Testis (tissue), 2 donors: ENCODE measurements at regions not wholly inside any gene's neighbourhood (a gene's known extent, or its start where the extent isn't known, plus 50 kb on each side); places are given as distances from the start of the nearest gene placed in this dataset.
A peak's percentile ranks its signal among the peaks of the same experiment; 100 is the strongest.

ENCODE experiments used
- DNase-seq: peaks from one replicate; pipeline ENCODE4 v3.0.0-alpha.2; 2019
- H3K27ac ChIP-seq, 2 donors: fragments of 200-600 bp; sonication (generic); one replicate each; pipeline ENCODE4 v1.5.1; 2019
- H3K27me3 ChIP-seq: fragments of 200-600 bp; sonication (generic); one replicate; pipeline ENCODE4 v1.5.1; 2019
- H3K36me3 ChIP-seq: fragments of 200-600 bp; sonication (generic); one replicate; pipeline ENCODE4 v1.5.1; 2017; ENCODE audit warnings: low read depth; ENCODE audit errors: missing control alignments
- H3K4me1 ChIP-seq: fragments of 200-600 bp; sonication (generic); one replicate; pipeline ENCODE4 v1.5.1; 2019
- H3K4me3 ChIP-seq, 2 donors: fragments of 200-600 bp; sonication (generic); one replicate each; pipeline ENCODE4 v1.5.1; 2017 to 2019
- H3K9me3 ChIP-seq: fragments of 200-600 bp; sonication (generic); one replicate; pipeline ENCODE4 v1.5.1; 2017
- POLR2A ChIP-seq: fragments of 450-650 bp; IDR thresholded peaks from one replicate; pipeline ENCODE4 v1.6.1; 2017; ENCODE audit warnings: antibody characterized with exemption, mild to moderate bottlenecking, moderate library complexity
- WGBS, 2 donors: methylation state at CpG; one replicate each; pipeline ENCODE4 v1.1.5; 2018; 5-methylcytosine and 5-hydroxymethylcytosine counted together
- intact Hi-C: fragments of 100-400 bp; cut with DNase I; formaldehyde crosslinking; loops from one replicate; pipeline ENCODE4 v1.15.1; 2023; ENCODE audit warnings: low total_unique reads
- TF ChIP-seq, protein P1 (sequence below), 3 experiments: fragments of 450-650 bp in 2 of 3; fragments of 200-600 bp in 1 of 3; sonication (generic) in 1 of 3; IDR thresholded peaks; one replicate each; pipeline ENCODE4 v1.5.1; 2016 to 2019; ENCODE audit warnings: antibody characterized with exemption in 3 of 3, mild to moderate bottlenecking in 2 of 3, moderate library complexity in 1 of 3

DNA sequence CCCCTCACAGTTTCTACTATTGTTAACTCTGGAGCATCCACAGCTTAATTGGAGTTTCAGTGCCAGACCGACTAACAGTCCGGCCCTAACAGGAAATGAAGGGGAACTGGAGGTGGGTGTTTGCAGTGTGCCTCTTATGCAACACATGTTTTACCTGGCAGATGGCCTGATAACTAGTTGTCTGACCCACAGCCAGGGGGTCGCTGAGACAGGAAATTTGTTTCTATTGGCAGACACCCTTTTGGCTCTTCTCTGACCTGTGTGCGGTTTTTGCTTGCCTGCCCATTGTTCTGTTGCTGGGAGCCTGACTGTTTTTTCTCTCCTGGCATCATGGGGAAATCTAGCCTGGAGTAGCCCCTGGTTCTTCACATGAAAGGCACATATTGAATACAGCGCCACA, 1329.8 kb downstream of the DSC3 start:
- no peak overlapping the region for H3K4me3 ChIP-seq
- H3K9me3 ChIP-seq: no peaks in the 10 kb centered on the region
- intact Hi-C loops: no loop called here
- H3K27me3 ChIP-seq: no peaks in the 10 kb centered on the region
- no peaks in the 10 kb centered on the region for H3K4me1 ChIP-seq
- 58 to 65% methylated on average over 5 of the region's 5 CpGs for WGBS, 2 donors
- TF ChIP-seq, protein P1, sequence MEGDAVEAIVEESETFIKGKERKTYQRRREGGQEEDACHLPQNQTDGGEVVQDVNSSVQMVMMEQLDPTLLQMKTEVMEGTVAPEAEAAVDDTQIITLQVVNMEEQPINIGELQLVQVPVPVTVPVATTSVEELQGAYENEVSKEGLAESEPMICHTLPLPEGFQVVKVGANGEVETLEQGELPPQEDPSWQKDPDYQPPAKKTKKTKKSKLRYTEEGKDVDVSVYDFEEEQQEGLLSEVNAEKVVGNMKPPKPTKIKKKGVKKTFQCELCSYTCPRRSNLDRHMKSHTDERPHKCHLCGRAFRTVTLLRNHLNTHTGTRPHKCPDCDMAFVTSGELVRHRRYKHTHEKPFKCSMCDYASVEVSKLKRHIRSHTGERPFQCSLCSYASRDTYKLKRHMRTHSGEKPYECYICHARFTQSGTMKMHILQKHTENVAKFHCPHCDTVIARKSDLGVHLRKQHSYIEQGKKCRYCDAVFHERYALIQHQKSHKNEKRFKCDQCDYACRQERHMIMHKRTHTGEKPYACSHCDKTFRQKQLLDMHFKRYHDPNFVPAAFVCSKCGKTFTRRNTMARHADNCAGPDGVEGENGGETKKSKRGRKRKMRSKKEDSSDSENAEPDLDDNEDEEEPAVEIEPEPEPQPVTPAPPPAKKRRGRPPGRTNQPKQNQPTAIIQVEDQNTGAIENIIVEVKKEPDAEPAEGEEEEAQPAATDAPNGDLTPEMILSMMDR (IDR thresholded peaks at IDR 0.05): no peak
- TF ChIP-seq POLR2A: no peak
- no peak for DNase-seq
- H3K27ac ChIP-seq: no peak overlapping the region
- no peaks in the 10 kb centered on the region for H3K36me3 ChIP-seq

DNA sequence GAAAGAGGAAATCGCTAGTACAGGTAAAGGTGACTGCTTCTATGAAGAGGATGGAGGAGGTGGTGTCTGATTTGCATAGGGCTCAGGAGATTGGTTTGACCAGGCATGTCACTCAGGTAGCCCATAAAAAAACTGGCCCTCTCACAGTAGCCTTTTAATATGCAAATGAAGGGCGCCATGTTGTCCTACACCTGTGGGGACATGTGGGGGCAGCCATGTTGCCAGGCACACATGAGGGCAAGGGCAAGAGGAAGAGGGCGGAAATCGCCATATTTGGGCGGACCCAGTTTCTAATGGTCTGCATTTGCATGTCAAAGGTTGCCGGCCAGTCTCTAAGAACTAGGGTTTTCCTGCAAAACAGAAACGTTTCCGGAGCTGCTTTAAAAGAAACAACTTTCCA, 1330.6 kb downstream of the DSC3 start:
- WGBS, 2 donors: 59 to 76% methylated on average over 7 to 8 of the region's 8 CpGs
- H3K27ac ChIP-seq: no peak overlapping the region
- H3K4me3 ChIP-seq: peak overlapping the region in 1 of 2 donors; percentile 21
- DNase-seq: peak; percentile 20
- H3K9me3 ChIP-seq: no peaks in the 10 kb centered on the region
- intact Hi-C loops: no loop called here
- TF ChIP-seq POLR2A: no peak
- TF ChIP-seq, protein P1 (IDR thresholded peaks at IDR 0.05): no peak
- no peaks in the 10 kb centered on the region for H3K36me3 ChIP-seq
- no peaks in the 10 kb centered on the region for H3K27me3 ChIP-seq
- H3K4me1 ChIP-seq: no peaks in the 10 kb centered on the region

DNA sequence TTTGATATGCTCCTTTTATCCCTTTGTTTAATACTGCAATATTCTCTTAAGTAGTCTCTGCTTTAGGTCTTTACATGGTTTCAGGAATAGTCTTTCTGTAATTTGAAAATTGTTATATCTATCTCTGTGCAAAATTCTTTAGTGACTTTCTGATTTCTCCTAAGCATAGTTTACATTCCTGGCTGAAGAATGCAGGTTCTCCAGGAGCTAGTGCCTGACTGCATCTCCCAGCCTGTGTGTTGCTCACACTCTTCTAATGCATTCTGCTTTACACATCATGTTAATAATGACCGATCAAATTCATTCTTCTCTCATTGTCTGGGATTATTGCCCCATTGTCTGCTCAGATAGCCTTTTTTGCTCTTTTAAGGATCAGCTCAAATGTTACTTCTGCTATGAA, 1349.2 kb downstream of the DSC3 start:
- H3K36me3 ChIP-seq: no peaks in the 10 kb centered on the region
- H3K4me3 ChIP-seq: no peak overlapping the region
- H3K27me3 ChIP-seq: no peaks in the 10 kb centered on the region
- no peak overlapping the region for H3K27ac ChIP-seq
- DNase-seq: no peak
- WGBS, 2 donors: 75 to 96% methylated on average over 1 of the region's 1 CpG
- H3K9me3 ChIP-seq: no peaks in the 10 kb centered on the region
- H3K4me1 ChIP-seq: no peaks in the 10 kb centered on the region
- intact Hi-C loops: no loop called here
- no peak for TF ChIP-seq POLR2A
- TF ChIP-seq, protein P1 (IDR thresholded peaks at IDR 0.05): no peak

GRCh38 chr18:29681578-29681977, 1361.0 kb downstream of the DSC3 start:
- WGBS, 2 donors: 90% methylated on average over 4 of the region's 4 CpGs
- H3K9me3 ChIP-seq: no peaks in the 10 kb centered on the region

More at GRCh38 chr18:29681578-29681977, 1361.0 kb downstream of the DSC3 start:
- no peak for DNase-seq
- Histone ChIP-seq H3K27me3 (no peaks in the 10 kb centered on the region), H3K4me1 (no peaks in the 10 kb centered on the region), H3K36me3 (no peaks in the 10 kb centered on the region), H3K27ac (no peak overlapping the region), H3K4me3 (no peak overlapping the region)
- intact Hi-C loops: no loop called here
- TF ChIP-seq, protein P1 (IDR thresholded peaks at IDR 0.05): no peak
- TF ChIP-seq POLR2A: no peak
